Upper lobe of right lung (tissue), 1 donor: ENCODE measurements at regions not wholly inside any gene's neighbourhood (a gene's known extent, or its start where the extent isn't known, plus 50 kb on each side); places are given as distances from the start of the nearest gene placed in this dataset.
A peak's percentile ranks its signal among the peaks of the same experiment; 100 is the strongest.

ENCODE experiments used
- ATAC-seq: fragments of 200-7000 bp; cut with Tn5 transposase; one replicate; pipeline ENCODE4 v1.9.1; 2020; ENCODE audit warnings: mild to moderate bottlenecking, moderate library complexity
- DNase-seq: peaks from one replicate; pipeline ENCODE4 v3.0.0-alpha.2; 2020
- H3K27ac ChIP-seq: fragments of 200-600 bp; one replicate; pipeline ENCODE4 v1.8.0; 2022
- H3K27me3 ChIP-seq: fragments of 200-600 bp; one replicate; pipeline ENCODE4 v1.8.0; 2022; ENCODE audit warnings: mild to moderate bottlenecking
- H3K36me3 ChIP-seq: fragments of 200-600 bp; one replicate; pipeline ENCODE4 v1.8.0; 2022
- H3K4me1 ChIP-seq: fragments of 200-600 bp; one replicate; pipeline ENCODE4 v1.8.0; 2022
- H3K4me3 ChIP-seq: fragments of 200-600 bp; one replicate; pipeline ENCODE4 v1.8.0; 2022; ENCODE audit warnings: mild to moderate bottlenecking
- H3K9me3 ChIP-seq: fragments of 200-600 bp; one replicate; pipeline ENCODE4 v1.8.0; 2022
- CTCF ChIP-seq: fragments of 200-600 bp; IDR thresholded peaks from one replicate; pipeline ENCODE4 v1.8.0; 2022; ENCODE audit warnings: antibody characterized with exemption
- intact Hi-C: fragments of 100-400 bp; cut with DNase I; formaldehyde crosslinking; loops from one replicate; pipeline ENCODE4 v1.11.0; 2022
- donor health status: DM: no; HTN: yes; CAD: no; lungs with severe emphysema.

GRCh38 chr21:41674402-41674801, 92.5 kb downstream of the RIPK4 start:
- Histone ChIP-seq H3K27me3 (no peaks in the 10 kb centered on the region), H3K27ac (no peak overlapping the region), H3K4me1 (peaks cover 11% of the 10 kb centered on the region), H3K9me3 (no peaks in the 10 kb centered on the region), H3K36me3 (no peaks in the 10 kb centered on the region), H3K4me3 (no peak overlapping the region)
- intact Hi-C loops = no loop called here
- no peak for TF ChIP-seq CTCF
- ATAC-seq = no peak
- DNase-seq = peak; percentile 8

DNA sequence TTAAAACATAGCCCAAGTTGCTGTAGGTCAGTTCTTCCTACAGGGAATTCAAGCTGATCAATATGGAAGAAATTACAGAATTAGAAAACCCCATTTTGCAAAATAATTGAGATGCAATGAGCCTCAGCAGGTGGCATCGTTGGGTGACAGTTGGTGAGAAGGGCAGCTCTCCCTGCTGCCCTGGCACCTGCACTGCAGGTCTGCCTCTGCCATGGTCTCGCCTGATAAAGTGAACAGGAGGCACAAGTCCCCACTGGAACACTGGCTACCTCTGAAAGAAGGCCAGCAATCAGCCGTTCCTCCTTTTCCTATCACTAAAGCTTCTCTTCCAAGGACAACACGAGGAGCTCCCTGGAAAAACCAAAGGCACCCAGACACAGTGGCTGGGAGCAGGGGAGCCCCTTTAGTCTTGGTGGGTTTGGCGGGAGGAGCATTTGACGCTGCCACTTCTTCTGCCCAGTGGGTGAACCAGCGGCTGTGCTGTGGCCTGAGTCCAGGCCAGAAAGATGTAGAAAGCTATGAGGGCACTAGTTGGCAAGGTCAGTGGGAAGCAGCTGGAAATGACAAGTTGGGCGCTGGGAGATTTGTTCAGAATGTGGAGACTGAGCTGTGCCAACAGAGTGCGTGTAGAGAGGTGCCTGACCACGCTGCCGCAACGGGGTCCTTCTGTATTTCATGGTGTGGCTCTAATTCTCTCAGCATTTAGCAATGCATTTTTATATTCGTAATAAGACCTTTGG, 93.1 kb downstream of the RIPK4 start:
- DNase-seq = peak; percentile 19
- no peaks in the 10 kb centered on the region for H3K9me3 ChIP-seq
- H3K27ac ChIP-seq = no peak overlapping the region
- peaks cover 6% of the 10 kb centered on the region for H3K4me1 ChIP-seq
- intact Hi-C loops = no loop called here
- no peak overlapping the region for H3K4me3 ChIP-seq
- TF ChIP-seq CTCF = no peak
- no peaks in the 10 kb centered on the region for H3K36me3 ChIP-seq
- no peaks in the 10 kb centered on the region for H3K27me3 ChIP-seq
- no peak for ATAC-seq

DNA sequence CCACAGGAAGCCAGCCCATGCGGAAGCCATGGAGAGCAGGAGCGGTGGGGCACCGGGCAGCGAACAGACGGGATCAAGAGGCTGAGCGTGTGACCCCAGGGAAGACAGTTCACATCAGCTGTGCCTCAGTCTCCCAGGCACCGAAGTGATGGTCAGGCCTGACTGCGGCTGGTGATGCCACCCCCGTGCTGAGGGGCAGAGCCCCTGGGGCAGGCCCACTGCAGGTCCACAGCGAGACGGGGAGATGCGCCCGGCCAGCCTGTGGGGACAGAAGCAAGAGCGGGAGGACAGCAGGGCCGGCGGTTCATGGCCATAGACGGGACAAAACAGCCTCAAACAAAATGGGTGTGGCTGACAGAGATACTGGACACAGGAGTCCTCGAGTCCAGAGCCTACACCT, 93.8 kb downstream of the RIPK4 start:
- H3K4me1 ChIP-seq = no peaks in the 10 kb centered on the region

DNA sequence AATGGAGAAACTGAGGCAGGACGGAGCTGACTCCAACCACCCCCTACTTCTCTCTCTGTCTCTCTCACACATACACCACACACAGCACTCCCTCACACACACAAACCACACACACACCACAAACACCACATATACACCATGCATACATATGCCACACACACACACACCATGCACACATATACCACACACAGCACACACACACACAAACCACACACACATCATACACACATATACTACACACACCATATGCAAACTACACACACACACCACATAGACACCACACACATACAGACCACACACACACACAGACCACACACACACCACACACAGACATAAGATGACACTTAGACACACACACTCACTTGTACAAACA, 94.3 kb downstream of the RIPK4 start:
- no peak overlapping the region for H3K4me3 ChIP-seq
- no peak for TF ChIP-seq CTCF
- intact Hi-C loops = no loop called here

More for the DNA sequence above, 93.8 kb downstream of the RIPK4 start:
- ATAC-seq (no peak), DNase-seq (peak; percentile 58)
- no peaks in the 10 kb centered on the region for H3K9me3 ChIP-seq
- TF ChIP-seq CTCF = no peak
- H3K4me3 ChIP-seq = no peak overlapping the region
- intact Hi-C loops = no loop called here
- no peaks in the 10 kb centered on the region for H3K27me3 ChIP-seq
- H3K36me3 ChIP-seq = no peaks in the 10 kb centered on the region
- H3K27ac ChIP-seq = no peak overlapping the region

DNA sequence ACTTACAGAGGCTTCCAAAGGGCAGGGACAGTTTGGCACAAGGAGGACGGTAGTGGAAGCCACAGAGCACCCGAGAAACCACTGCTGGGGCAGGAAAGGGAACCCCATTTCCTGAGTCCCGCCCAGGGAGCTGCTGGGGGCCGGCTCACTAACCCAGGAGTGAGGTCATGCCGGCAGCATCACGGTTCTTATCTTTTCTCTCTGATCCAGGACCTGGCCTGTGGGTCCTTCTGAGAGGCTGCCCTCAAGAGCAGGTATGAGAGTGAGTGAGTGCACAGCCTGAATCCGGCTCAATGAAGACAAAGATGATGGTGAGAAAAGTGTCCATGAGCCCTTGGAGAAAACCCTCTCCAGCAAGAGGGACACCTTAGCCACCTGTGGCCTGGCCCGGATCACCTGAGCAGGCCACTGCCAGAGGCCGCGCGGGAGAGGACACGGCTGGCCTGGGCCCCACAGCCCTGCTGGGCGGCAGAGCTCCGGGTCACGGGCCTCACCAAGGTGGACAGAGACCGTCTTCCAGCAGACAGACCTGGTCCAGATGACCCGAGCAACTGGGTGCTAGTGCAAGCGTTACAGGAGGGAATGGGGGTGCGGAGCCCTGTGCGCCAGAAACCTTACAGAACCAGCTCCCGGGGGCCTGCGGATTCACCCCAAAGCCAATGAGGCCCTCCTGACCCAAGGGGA, 94.9 kb downstream of the RIPK4 start:
- H3K4me3 ChIP-seq = no peak overlapping the region
- H3K27ac ChIP-seq = no peak overlapping the region
- no peaks in the 10 kb centered on the region for H3K9me3 ChIP-seq
- DNase-seq = peak; percentile 51
- intact Hi-C loops = no loop called here
- no peaks in the 10 kb centered on the region for H3K27me3 ChIP-seq
- ATAC-seq = peak; percentile 10
- no peaks in the 10 kb centered on the region for H3K4me1 ChIP-seq
- H3K36me3 ChIP-seq = no peaks in the 10 kb centered on the region
- TF ChIP-seq CTCF = no peak

More for the DNA sequence above, 94.3 kb downstream of the RIPK4 start:
- H3K36me3 ChIP-seq = no peaks in the 10 kb centered on the region
- DNase-seq (no peak), ATAC-seq (no peak)
- no peaks in the 10 kb centered on the region for H3K4me1 ChIP-seq
- H3K27ac ChIP-seq = no peak overlapping the region
- no peaks in the 10 kb centered on the region for H3K27me3 ChIP-seq
- H3K9me3 ChIP-seq = no peaks in the 10 kb centered on the region
